ENCODE measurements at regions not wholly inside any gene's neighbourhood (a gene's known extent, or its start where the extent isn't known, plus 50 kb on each side); places are given as distances from the start of the nearest gene placed in this dataset.

- CTCF ChIA-PET = no interaction called here
- no peak overlapping the region for H2AFZ ChIP-seq
- no TSS peak for BruUV-seq (replicated peaks)
- H3K4me1 ChIP-seq (replicated peaks; ENCODE audit: insufficient read depth) = no peaks in the 10 kb centered on the region
- H3K9me3 ChIP-seq (ENCODE audit: insufficient read depth, low read depth) = no peaks in the 10 kb centered on the region
- H3K27me3 ChIP-seq (ENCODE audit: insufficient read depth, low read depth) = no peaks in the 10 kb centered on the region
- H3F3A ChIP-seq (ENCODE audit: insufficient read depth, low read depth) = no peaks in the 10 kb centered on the region
- H3K4me2 ChIP-seq = no peak overlapping the region
- H3K9me2 ChIP-seq (ENCODE audit: insufficient read depth) = no peaks in the 10 kb centered on the region
- H3K4me3 ChIP-seq = no peak overlapping the region
- no peak overlapping the region for H3K27ac ChIP-seq
- POLR2A ChIA-PET (ENCODE audit: unreplicated experiment) = no interaction called here
- H3K36me3 ChIP-seq (ENCODE audit: low read depth) = no peaks in the 10 kb centered on the region
- DNase-seq = no peak
- TF ChIP-seq CTCF (conservative IDR thresholded peaks at IDR 0.05) (no peak), EZH2 (IDR thresholded peaks at IDR 0.05; ENCODE audit: low read depth) (no peak)
- H3K79me2 ChIP-seq (ENCODE audit: low read depth) = no peaks in the 10 kb centered on the region
- H4K20me1 ChIP-seq (ENCODE audit: insufficient read depth) = no peaks in the 10 kb centered on the region
- intact Hi-C loops (cut with micrococcal nuclease; ENCODE audit: unreplicated experiment) = no loop called here
Observed at GRCh38 chr2:77712601-77713000, 190.4 kb upstream of the LRRTM4 start.

GRCh38 chr2:77713412-77713811, 191.2 kb upstream of the LRRTM4 start:
- no peaks in the 10 kb centered on the region for H3F3A ChIP-seq (ENCODE audit: insufficient read depth, low read depth)
- DNase-seq = no peak
- no peaks in the 10 kb centered on the region for H4K20me1 ChIP-seq (ENCODE audit: insufficient read depth)
- POLR2A ChIA-PET (ENCODE audit: unreplicated experiment) = no interaction called here
- H3K27ac ChIP-seq = no peak overlapping the region
- H3K79me2 ChIP-seq (ENCODE audit: low read depth) = no peaks in the 10 kb centered on the region
- no peaks in the 10 kb centered on the region for H3K9me2 ChIP-seq (ENCODE audit: insufficient read depth)
- TF ChIP-seq CTCF (conservative IDR thresholded peaks at IDR 0.05) (no peak), EZH2 (IDR thresholded peaks at IDR 0.05; ENCODE audit: low read depth) (no peak)
- H3K4me2 ChIP-seq = no peak overlapping the region
- no peak overlapping the region for H3K4me3 ChIP-seq
- H3K4me1 ChIP-seq (replicated peaks; ENCODE audit: insufficient read depth) = no peaks in the 10 kb centered on the region
- no TSS peak for BruUV-seq (replicated peaks)
- no peaks in the 10 kb centered on the region for H3K9me3 ChIP-seq (ENCODE audit: insufficient read depth, low read depth)
- H3K27me3 ChIP-seq (ENCODE audit: insufficient read depth, low read depth) = no peaks in the 10 kb centered on the region
- no peak overlapping the region for H2AFZ ChIP-seq
- no peaks in the 10 kb centered on the region for H3K36me3 ChIP-seq (ENCODE audit: low read depth)
- intact Hi-C loops (cut with micrococcal nuclease; ENCODE audit: unreplicated experiment) = no loop called here
- CTCF ChIA-PET = no interaction called here

- Histone ChIP-seq H3K4me2 (no peak overlapping the region), H3K4me1 (replicated peaks; ENCODE audit: insufficient read depth) (no peaks in the 10 kb centered on the region), H3K9me3 (ENCODE audit: insufficient read depth, low read depth) (no peaks in the 10 kb centered on the region), H3K36me3 (ENCODE audit: low read depth) (no peaks in the 10 kb centered on the region), H3K79me2 (ENCODE audit: low read depth) (no peaks in the 10 kb centered on the region), H2AFZ (no peak overlapping the region), H3K27me3 (ENCODE audit: insufficient read depth, low read depth) (no peaks in the 10 kb centered on the region), H3K27ac (no peak overlapping the region), H4K20me1 (ENCODE audit: insufficient read depth) (no peaks in the 10 kb centered on the region), H3K9me2 (ENCODE audit: insufficient read depth) (no peaks in the 10 kb centered on the region), H3K4me3 (no peak overlapping the region), H3F3A (ENCODE audit: insufficient read depth, low read depth) (no peaks in the 10 kb centered on the region)
- ChIA-PET POLR2A (ENCODE audit: unreplicated experiment) (no interaction called here), CTCF (no interaction called here)
- intact Hi-C loops (cut with micrococcal nuclease; ENCODE audit: unreplicated experiment) = no loop called here
- no peak for DNase-seq
- BruUV-seq (replicated peaks) = no TSS peak
- TF ChIP-seq EZH2 (IDR thresholded peaks at IDR 0.05; ENCODE audit: low read depth) (no peak), CTCF (conservative IDR thresholded peaks at IDR 0.05) (no peak)
Observed at GRCh38 chr2:77720115-77720514, 197.9 kb upstream of the LRRTM4 start.

Data from PC-9 (cell line).